ENCODE measurements at regions not wholly inside any gene's neighbourhood (a gene's known extent, or its start where the extent isn't known, plus 50 kb on each side); places are given as distances from the start of the nearest gene placed in this dataset.

DNA sequence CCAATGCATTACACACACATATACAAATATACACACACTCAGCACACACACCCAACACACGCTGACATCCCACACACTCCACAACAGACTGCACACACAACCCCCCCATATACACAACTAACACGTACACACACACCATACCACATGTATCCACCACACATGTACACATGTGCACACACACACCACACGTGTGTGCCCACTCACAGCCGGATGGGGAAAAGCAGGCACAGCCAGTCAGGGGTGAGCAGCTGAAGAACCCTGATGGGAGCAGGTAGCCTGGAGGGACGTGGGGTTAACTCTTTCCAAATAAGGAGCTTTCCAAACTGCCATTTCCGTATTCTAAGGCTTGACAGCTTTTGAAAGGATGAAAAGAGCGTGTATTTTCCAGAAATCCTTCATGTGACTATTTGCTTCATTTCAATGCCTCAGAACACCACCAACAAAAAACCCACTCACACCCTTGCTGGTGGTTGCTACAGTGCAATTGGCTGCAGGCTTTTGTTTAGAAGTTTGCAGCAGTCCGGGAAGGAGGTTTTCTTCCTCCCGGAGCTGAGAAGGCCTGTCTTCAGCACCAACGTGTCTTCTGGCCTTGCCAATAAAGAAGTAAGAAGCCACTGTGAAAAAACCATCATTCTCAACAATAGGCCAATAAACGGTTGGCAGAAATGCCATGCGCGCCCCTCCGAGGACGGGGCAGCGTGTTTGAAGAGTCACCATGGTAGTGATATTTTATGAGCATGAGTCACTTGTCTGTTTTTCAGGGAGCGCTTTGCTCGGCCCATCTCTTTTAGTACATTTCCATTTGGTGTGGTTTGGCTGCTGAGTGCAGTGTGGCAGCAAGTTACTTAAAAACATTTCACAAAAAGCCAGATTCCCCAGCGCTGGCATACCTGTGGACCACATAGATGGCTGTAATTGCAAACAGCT is 131.3 kb upstream of the GMDS start:
- TF ChIP-seq TAF1 (IDR thresholded peaks at IDR 0.05; ENCODE audit: low read depth) (no peak), REST (IDR thresholded peaks at IDR 0.05; ENCODE audit: low read depth) (no peak), EP300 (IDR thresholded peaks at IDR 0.05; ENCODE audit: borderline replicate concordance) (no peak), CEBPB (IDR thresholded peaks at IDR 0.05) (no peak), MAX (IDR thresholded peaks at IDR 0.05) (no peak), TEAD4 (IDR thresholded peaks at IDR 0.05) (no peak), YY1 (IDR thresholded peaks at IDR 0.05; ENCODE audit: low read depth) (no peak), TCF12 (IDR thresholded peaks at IDR 0.05; ENCODE audit: low read depth) (no peak), ZBTB7A (IDR thresholded peaks at IDR 0.05; ENCODE audit: low read depth) (no peak), RAD21 (IDR thresholded peaks at IDR 0.05; ENCODE audit: low read depth) (no peak), CREB1 (IDR thresholded peaks at IDR 0.05; ENCODE audit: low read depth) (no peak)
